C4-2B (cell line): ENCODE measurements at regions not wholly inside any gene's neighbourhood (a gene's known extent, or its start where the extent isn't known, plus 50 kb on each side); places are given as distances from the start of the nearest gene placed in this dataset.

ENCODE experiments used
- H3K27ac ChIP-seq: fragments of 450-650 bp; 2 replicates; pipeline ENCODE4 v1.5.1; 2017
- ZFX ChIP-seq: fragments of 450-650 bp; IDR thresholded peaks from 2 replicates; pipeline ENCODE4 v1.6.1; 2017
- TF ChIP-seq, protein P1 (sequence below): fragments of 450-650 bp; conservative IDR thresholded peaks from 2 replicates; pipeline ENCODE4 v1.5.1; 2017; ENCODE audit warnings: mild to moderate bottlenecking

DNA sequence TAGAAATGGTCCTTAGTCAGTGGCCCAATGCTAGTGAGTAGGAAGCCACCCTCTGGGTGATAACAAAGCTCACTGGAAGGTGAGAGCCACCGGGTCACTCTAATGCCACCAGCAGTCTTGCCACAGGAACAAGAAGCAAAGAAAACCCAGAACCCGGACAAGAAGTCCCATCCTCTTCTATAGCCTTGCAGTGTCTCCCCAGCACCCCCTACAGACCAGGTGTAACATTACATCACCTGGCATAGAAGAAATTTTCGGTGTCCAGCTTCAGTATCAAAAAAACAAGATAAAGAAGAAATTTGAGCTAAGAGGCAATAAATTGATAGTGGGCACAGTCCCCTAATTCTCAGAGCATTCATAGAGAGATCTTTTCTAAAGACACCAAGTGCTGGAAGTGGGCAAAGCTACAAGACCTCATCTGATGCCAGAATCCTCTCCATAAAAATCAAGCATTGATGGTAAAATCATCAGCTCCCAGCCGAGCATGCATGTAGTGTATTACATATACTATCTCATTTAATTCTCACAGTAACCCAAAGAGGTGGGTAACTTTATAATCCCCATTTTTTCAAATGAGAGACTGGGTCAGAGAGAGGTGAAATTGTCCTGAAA lies 491.0 kb downstream of the MATN1 start:
- H3K27ac ChIP-seq: no peak overlapping the region
- TF ChIP-seq, protein P1, sequence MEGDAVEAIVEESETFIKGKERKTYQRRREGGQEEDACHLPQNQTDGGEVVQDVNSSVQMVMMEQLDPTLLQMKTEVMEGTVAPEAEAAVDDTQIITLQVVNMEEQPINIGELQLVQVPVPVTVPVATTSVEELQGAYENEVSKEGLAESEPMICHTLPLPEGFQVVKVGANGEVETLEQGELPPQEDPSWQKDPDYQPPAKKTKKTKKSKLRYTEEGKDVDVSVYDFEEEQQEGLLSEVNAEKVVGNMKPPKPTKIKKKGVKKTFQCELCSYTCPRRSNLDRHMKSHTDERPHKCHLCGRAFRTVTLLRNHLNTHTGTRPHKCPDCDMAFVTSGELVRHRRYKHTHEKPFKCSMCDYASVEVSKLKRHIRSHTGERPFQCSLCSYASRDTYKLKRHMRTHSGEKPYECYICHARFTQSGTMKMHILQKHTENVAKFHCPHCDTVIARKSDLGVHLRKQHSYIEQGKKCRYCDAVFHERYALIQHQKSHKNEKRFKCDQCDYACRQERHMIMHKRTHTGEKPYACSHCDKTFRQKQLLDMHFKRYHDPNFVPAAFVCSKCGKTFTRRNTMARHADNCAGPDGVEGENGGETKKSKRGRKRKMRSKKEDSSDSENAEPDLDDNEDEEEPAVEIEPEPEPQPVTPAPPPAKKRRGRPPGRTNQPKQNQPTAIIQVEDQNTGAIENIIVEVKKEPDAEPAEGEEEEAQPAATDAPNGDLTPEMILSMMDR: peak; percentile 92
- no peak for TF ChIP-seq ZFX

DNA sequence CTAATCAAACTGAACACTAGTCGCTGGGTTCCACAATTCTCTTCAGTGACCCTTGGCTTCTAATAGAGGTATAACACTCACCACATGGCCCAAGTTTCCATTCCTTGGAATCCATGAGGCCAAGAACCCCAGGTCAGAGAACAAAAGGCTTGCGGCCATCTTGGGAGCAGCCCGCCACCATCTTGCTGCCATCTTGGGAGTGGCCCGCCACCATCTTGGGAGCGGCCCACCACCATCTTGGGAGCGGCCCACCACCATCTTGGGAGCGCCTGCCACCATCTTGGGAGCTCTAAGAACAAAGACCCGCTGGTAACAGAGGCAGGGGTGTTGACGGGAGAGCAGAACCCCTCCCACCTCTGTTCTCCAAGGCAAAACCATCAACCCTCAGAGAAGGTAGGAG lies 493.4 kb downstream of the MATN1 start:
- no peak overlapping the region for H3K27ac ChIP-seq
- TF ChIP-seq, protein P1: no peak
- no peak for TF ChIP-seq ZFX

DNA sequence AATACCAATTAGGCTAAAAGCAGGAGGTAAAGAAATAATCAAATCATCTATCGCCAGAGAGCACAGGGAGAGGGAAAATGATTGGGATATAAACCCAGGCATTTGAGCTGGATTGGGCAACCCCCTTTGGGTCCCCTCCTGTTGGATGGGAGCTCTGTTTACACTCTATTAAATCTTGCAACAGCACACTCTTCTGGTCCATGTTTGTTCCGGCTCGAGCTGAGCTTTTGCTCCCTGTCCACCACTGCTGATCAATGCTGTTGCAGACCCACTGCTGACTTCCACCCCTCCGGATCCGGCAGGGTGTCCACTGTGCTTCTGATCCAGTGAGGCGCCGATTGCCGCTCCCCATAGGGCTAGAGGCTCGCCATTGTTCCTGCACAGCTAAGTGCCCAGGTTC lies 493.8 kb downstream of the MATN1 start:
- H3K27ac ChIP-seq: no peak overlapping the region
- no peak for TF ChIP-seq ZFX
- TF ChIP-seq, protein P1: no peak

DNA sequence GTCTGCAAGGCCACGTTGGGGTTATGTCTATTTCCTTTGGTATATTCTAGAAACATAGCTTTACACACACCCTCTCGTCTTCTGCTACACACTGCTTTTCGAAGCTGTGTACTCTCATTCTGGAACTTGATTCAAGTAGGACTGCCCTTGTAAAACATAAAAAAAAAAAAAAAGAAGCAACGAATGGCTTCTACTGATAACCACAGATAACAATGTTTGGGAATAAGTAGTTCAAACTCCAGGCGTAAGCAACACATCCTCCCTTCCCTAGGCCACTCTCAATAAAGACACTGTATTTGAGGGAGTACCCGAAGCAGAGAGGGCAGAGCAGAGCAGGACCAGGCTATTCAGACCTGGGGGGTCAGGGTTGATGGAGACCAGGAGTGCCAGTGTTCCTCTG lies 496.7 kb downstream of the MATN1 start:
- no peak for TF ChIP-seq ZFX
- TF ChIP-seq, protein P1: no peak
- no peak overlapping the region for H3K27ac ChIP-seq

DNA sequence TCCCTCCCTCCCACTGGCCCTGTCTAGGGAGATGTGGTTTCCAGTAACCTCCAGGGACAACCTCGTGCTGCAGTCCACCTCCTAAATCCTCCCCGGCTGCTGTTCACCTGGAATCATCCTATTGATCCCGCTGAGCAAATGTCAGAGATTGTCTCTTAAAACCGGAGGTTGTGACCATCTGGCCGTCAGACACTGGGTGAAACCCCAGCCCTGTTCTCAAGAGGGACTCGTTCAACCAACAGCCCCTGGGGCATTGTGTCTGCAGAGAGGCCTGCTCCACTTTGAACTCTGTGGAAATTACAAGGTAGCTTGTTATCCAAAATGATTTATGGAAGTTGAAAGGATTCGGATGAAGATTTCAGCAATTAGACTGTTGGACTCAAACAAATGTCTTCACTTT lies 498.0 kb downstream of the MATN1 start:
- H3K27ac ChIP-seq: no peak overlapping the region
- TF ChIP-seq, protein P1: no peak
- TF ChIP-seq ZFX: no peak

DNA sequence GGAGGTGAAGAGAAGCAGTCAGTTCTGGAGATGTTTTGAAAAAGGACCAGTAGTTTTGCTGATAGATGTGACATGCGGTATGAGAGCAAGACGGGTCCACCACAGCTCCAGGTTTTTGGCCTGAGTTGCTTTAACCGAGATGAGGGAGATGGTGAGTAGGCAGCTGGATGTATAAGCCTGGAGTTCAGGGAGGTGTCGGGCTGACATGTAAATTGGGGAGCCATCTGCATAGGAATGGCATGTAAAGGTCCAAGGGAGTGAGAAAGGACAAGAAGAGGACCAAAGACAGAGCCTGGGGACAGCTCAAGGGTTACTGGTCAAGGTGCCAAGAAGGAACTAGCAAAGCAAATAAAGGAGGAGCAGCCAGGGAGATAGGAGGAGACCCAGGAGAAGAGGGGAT lies 503.7 kb downstream of the MATN1 start:
- no peak overlapping the region for H3K27ac ChIP-seq
- TF ChIP-seq, protein P1: no peak
- TF ChIP-seq ZFX: no peak

DNA sequence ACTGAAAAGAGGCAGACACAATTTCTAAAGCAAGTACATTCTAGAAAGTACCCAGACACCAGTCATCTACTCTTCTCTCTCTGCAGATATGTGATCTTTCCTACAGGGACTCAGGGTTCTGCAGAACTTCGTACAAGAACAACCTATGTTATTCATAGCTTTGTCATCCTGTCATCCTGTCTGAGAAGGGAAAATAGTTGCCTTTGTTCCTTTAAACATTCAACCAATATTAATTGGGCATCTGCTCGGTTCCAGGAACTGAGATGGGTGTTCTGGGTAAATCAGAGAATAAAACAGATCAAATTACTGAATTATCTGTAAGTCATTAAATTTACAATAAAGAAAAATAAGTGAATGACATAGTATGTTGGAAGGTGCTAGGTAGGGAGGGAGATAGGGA lies 504.9 kb downstream of the MATN1 start:
- TF ChIP-seq, protein P1: no peak
- TF ChIP-seq ZFX: no peak
- H3K27ac ChIP-seq: no peak overlapping the region
